Kidney epithelial cell (primary cell): ENCODE measurements at regions not wholly inside any gene's neighbourhood (a gene's known extent, or its start where the extent isn't known, plus 50 kb on each side); places are given as distances from the start of the nearest gene placed in this dataset.

Experiments used
- DNase-seq: peaks from one replicate; pipeline ENCODE4 v3.0.0-alpha.2; 2010; ENCODE audit warnings: low read depth
- H3K27me3 ChIP-seq: 2 replicates; pipeline ENCODE4 v1.6.0; 2011; ENCODE audit warnings: low read length; ENCODE audit not compliant: control insufficient read depth, insufficient read depth
- H3K36me3 ChIP-seq: 2 replicates; pipeline ENCODE4 v1.5.1; 2011; ENCODE audit warnings: low read length; ENCODE audit not compliant: control insufficient read depth, insufficient read depth
- H3K4me3 ChIP-seq: 2 replicates; pipeline ENCODE4 v1.5.1; 2011; ENCODE audit warnings: low read depth, mild to moderate bottlenecking, control low read depth, low read length
- CTCF ChIP-seq: IDR thresholded peaks from 2 replicates; pipeline ENCODE4 v1.5.1; 2011; ENCODE audit warnings: mild to moderate bottlenecking, moderate library complexity, low read length, control low read depth, inconsistent platforms; ENCODE audit not compliant: insufficient read depth, poor library complexity, severe bottlenecking

- Histone ChIP-seq H3K4me3 (no peak overlapping the region), H3K36me3 (no peaks in the 10 kb centered on the region), H3K27me3 (no peaks in the 10 kb centered on the region)
- DNase-seq, result no peak
- TF ChIP-seq CTCF, result no peak
Measured at GRCh38 chr5:61701877-61702602, 370.0 kb downstream of the ZSWIM6 start.

GRCh38 chr5:61702784-61703183, 370.7 kb downstream of the ZSWIM6 start:
- no peaks in the 10 kb centered on the region for H3K27me3 ChIP-seq
- no peak overlapping the region for H3K4me3 ChIP-seq
- H3K36me3 ChIP-seq, result no peaks in the 10 kb centered on the region
- no peak for DNase-seq
- no peak for TF ChIP-seq CTCF

- no peak for TF ChIP-seq CTCF
- no peak for DNase-seq
- no peak overlapping the region for H3K4me3 ChIP-seq
- no peaks in the 10 kb centered on the region for H3K27me3 ChIP-seq
- H3K36me3 ChIP-seq, result no peaks in the 10 kb centered on the region
Measured at GRCh38 chr5:61704289-61704688, 372.2 kb downstream of the ZSWIM6 start.

- Histone ChIP-seq H3K27me3 (no peaks in the 10 kb centered on the region), H3K36me3 (no peaks in the 10 kb centered on the region), H3K4me3 (no peak overlapping the region)
- no peak for TF ChIP-seq CTCF
- no peak for DNase-seq
Measured at GRCh38 chr5:61706751-61707150, 374.7 kb downstream of the ZSWIM6 start.

GRCh38 chr5:61719124-61719523, 387.1 kb downstream of the ZSWIM6 start:
- DNase-seq, result no peak
- Histone ChIP-seq H3K4me3 (no peak overlapping the region), H3K27me3 (no peaks in the 10 kb centered on the region), H3K36me3 (no peaks in the 10 kb centered on the region)
- no peak for TF ChIP-seq CTCF

- TF ChIP-seq CTCF, result no peak
- no peak for DNase-seq
- H3K4me3 ChIP-seq, result no peak overlapping the region
- no peaks in the 10 kb centered on the region for H3K27me3 ChIP-seq
- no peaks in the 10 kb centered on the region for H3K36me3 ChIP-seq
Measured at GRCh38 chr5:61720829-61721228, 388.8 kb downstream of the ZSWIM6 start.
